BE2C (cell line): ENCODE measurements at regions not wholly inside any gene's neighbourhood (a gene's known extent, or its start where the extent isn't known, plus 50 kb on each side); places are given as distances from the start of the nearest gene placed in this dataset.

Experiments
- DNase-seq: peaks from one replicate; pipeline ENCODE4 v3.0.0-alpha.2; 2020
- H3K27me3 ChIP-seq: fragments of 250-450 bp; sonication (Bioruptor Pico); 2 replicates; pipeline ENCODE4 v1.5.1; 2020; ENCODE audit warnings: mild to moderate bottlenecking
- H3K36me3 ChIP-seq: fragments of 250-450 bp; sonication (Bioruptor Pico); 2 replicates; pipeline ENCODE4 v1.5.1; 2020; ENCODE audit warnings: mild to moderate bottlenecking
- H3K4me1 ChIP-seq: fragments of 250-450 bp; sonication (Bioruptor Pico); 2 replicates; pipeline ENCODE4 v1.5.1; 2020
- H3K4me3 ChIP-seq: 2 replicates; pipeline ENCODE4 v1.5.1; 2011; ENCODE audit warnings: low read depth, low read length
- H3K9me3 ChIP-seq: fragments of 250-450 bp; sonication (Bioruptor Pico); 2 replicates; pipeline ENCODE4 v1.5.1; 2020
- CTCF ChIP-seq: IDR thresholded peaks from 2 replicates; pipeline ENCODE4 v1.5.1; 2012; ENCODE audit warnings: mild to moderate bottlenecking, low read depth, low read length

GRCh38 chr21:32914424-32915039 lies 111.2 kb upstream of the OLIG2 start:
- peaks cover 17% of the 10 kb centered on the region for H3K27me3 ChIP-seq
- H3K9me3 ChIP-seq = no peaks in the 10 kb centered on the region
- no peaks in the 10 kb centered on the region for H3K4me1 ChIP-seq
- no peak for TF ChIP-seq CTCF
- no peak overlapping the region for H3K4me3 ChIP-seq
- DNase-seq = no peak
- H3K36me3 ChIP-seq = no peaks in the 10 kb centered on the region

- peaks cover 17% of the 10 kb centered on the region for H3K27me3 ChIP-seq
- no peaks in the 10 kb centered on the region for H3K4me1 ChIP-seq
- H3K36me3 ChIP-seq = no peaks in the 10 kb centered on the region
- H3K4me3 ChIP-seq = no peak overlapping the region
- no peaks in the 10 kb centered on the region for H3K9me3 ChIP-seq
- no peak for TF ChIP-seq CTCF
- no peak for DNase-seq
Measured at GRCh38 chr21:32915099-32915498, 110.6 kb upstream of the OLIG2 start.

- H3K4me3 ChIP-seq = no peak overlapping the region
- H3K27me3 ChIP-seq = peaks cover 17% of the 10 kb centered on the region
- H3K9me3 ChIP-seq = no peaks in the 10 kb centered on the region; the same call in 1 of the 2 replicates
- no peak for DNase-seq
- no peaks in the 10 kb centered on the region for H3K4me1 ChIP-seq
- no peaks in the 10 kb centered on the region for H3K36me3 ChIP-seq
- no peak for TF ChIP-seq CTCF
Measured at GRCh38 chr21:32916088-32916487, 109.6 kb upstream of the OLIG2 start.

GRCh38 chr21:32916522-32917099 lies 109.1 kb upstream of the OLIG2 start:
- Histone ChIP-seq H3K4me1 (no peaks in the 10 kb centered on the region), H3K9me3 (no peaks in the 10 kb centered on the region; the same call in 1 of the 2 replicates), H3K27me3 (peaks cover 16% of the 10 kb centered on the region), H3K4me3 (no peak overlapping the region), H3K36me3 (no peaks in the 10 kb centered on the region)
- DNase-seq = peak; percentile 17
- peak; percentile 58 for TF ChIP-seq CTCF

GRCh38 chr21:32917362-32918135 lies 108.2 kb upstream of the OLIG2 start:
- Histone ChIP-seq H3K27me3 (peaks cover 10% of the 10 kb centered on the region), H3K36me3 (no peaks in the 10 kb centered on the region), H3K4me1 (no peaks in the 10 kb centered on the region), H3K9me3 (no peaks in the 10 kb centered on the region; the same call in 1 of the 2 replicates), H3K4me3 (no peak overlapping the region)
- DNase-seq = no peak
- TF ChIP-seq CTCF = no peak
